ENCODE measurements at regions not wholly inside any gene's neighbourhood (a gene's known extent, or its start where the extent isn't known, plus 50 kb on each side); places are given as distances from the start of the nearest gene placed in this dataset.

- H3K14ac ChIP-seq (replicated peaks; ENCODE audit: low read depth, low read length): no peak overlapping the region
- no TSS peak for BruUV-seq (replicated peaks)
- H3K4me1 ChIP-seq (ENCODE audit: control insufficient read depth, insufficient read depth, low read length): no peaks in the 10 kb centered on the region
- no peak overlapping the region for H4K5ac ChIP-seq (ENCODE audit: low read depth, low read length)
- H3K23ac ChIP-seq (ENCODE audit: low read depth, low read length): no peak overlapping the region
- no peak overlapping the region for H4K91ac ChIP-seq (ENCODE audit: insufficient read depth, low read depth, low read length)
- TF ChIP-seq ELK1 (IDR thresholded peaks at IDR 0.05; ENCODE audit: borderline replicate concordance, low read depth, low read length): no peak
- TF ChIP-seq MAFK (IDR thresholded peaks at IDR 0.05; ENCODE audit: low read depth, low read length): no peak
- TF ChIP-seq BHLHE40 (IDR thresholded peaks at IDR 0.05; ENCODE audit: low read depth, low read length): no peak
- TF ChIP-seq POLR2A (IDR thresholded peaks at IDR 0.05; ENCODE audit: low read depth, low read length): no peak
- no peak for TF ChIP-seq RCOR1 (IDR thresholded peaks at IDR 0.05; ENCODE audit: insufficient replicate concordance, low read length)
- TF ChIP-seq NFE2L2 (IDR thresholded peaks at IDR 0.05; ENCODE audit: low read depth, low read length): no peak
- TF ChIP-seq SMC3 (IDR thresholded peaks at IDR 0.05; ENCODE audit: low read depth, low read length): no peak
- in situ Hi-C loops (cut with MboI; ENCODE audit: low sequenced_read_pairs): no loop called here
- H3K4me3 ChIP-seq (ENCODE audit: insufficient read depth, low read depth, low read length): no peak overlapping the region
- H3K4me2 ChIP-seq (ENCODE audit: low read depth, low read length): no peak overlapping the region
- H3K36me3 ChIP-seq (ENCODE audit: control insufficient read depth, insufficient read depth, low read length): no peaks in the 10 kb centered on the region
- H4K8ac ChIP-seq (ENCODE audit: low read depth in 2 of 2, low read length in 2 of 2): no peak overlapping the region
- DNase-seq (no peak), ATAC-seq (ENCODE audit: low read depth) (no peak)
- WGBS, 2 experiments (ENCODE audit: extremely low coverage in 2 of 2, insufficient read length in 1 of 2): 88% methylated on average over 7 of the region's 17 CpGs; no CpG with 5 or more reads in 1 of the 2 experiments
- no peaks in the 10 kb centered on the region for H3K79me1 ChIP-seq (ENCODE audit: low read depth in 1 of 2, low read length in 2 of 2)
- 0 out of 2 replicates have a peak, but pooled peaks cover 1% of the 10 kb centered on the region for H3K27me3 ChIP-seq (ENCODE audit: control insufficient read depth, insufficient read depth, low read length)
- H2AK5ac ChIP-seq (ENCODE audit: low read depth, low read length): no peak overlapping the region
- no peak overlapping the region for H3K4ac ChIP-seq (ENCODE audit: low read depth, low read length)
- no peak overlapping the region for H2BK15ac ChIP-seq (ENCODE audit: low read depth, low read length)
- no peak overlapping the region for H3K27ac ChIP-seq (ENCODE audit: insufficient read depth, low read length)
- no peaks in the 10 kb centered on the region for H3K9me3 ChIP-seq (ENCODE audit: control insufficient read depth, insufficient read depth, low read length)
- no peak overlapping the region for H2BK5ac ChIP-seq (ENCODE audit: low read depth, low read length, poor library complexity, severe bottlenecking)
- intact Hi-C loops (cut with micrococcal nuclease): no loop called here
- no peak overlapping the region for H2BK120ac ChIP-seq (ENCODE audit: low read depth, low read length)
- H4K20me1 ChIP-seq (ENCODE audit: insufficient read depth, low read length): no peaks in the 10 kb centered on the region
- H3K9me1 ChIP-seq (ENCODE audit: insufficient read depth, low read length): no peaks in the 10 kb centered on the region
- no peak overlapping the region for H3K9ac ChIP-seq (ENCODE audit: low read depth, low read length)
- no peak overlapping the region for H2AFZ ChIP-seq (replicated peaks; ENCODE audit: low read length, poor library complexity)
- H3K18ac ChIP-seq (ENCODE audit: low read depth, low read length): no peak overlapping the region
- dilution Hi-C loops (cut with HindIII; ENCODE audit: low sequenced_read_pairs, unreplicated experiment): no loop called here
- POLR2A ChIA-PET (ENCODE audit: unreplicated experiment): no interaction called here
- no peak overlapping the region for H3K56ac ChIP-seq (ENCODE audit: extremely low read depth, insufficient read depth, low read length)
- CTCF ChIA-PET: no interaction called here
- no peak overlapping the region for H2AK9ac ChIP-seq (replicated peaks; ENCODE audit: low read depth, low read length, poor library complexity)
- no peak overlapping the region for H2BK20ac ChIP-seq (ENCODE audit: low read depth, low read length)
Observed at GRCh38 chr5:41587668-41588067, 77.3 kb upstream of the PLCXD3 start.
